ENCODE measurements at regions not wholly inside any gene's neighbourhood (a gene's known extent, or its start where the extent isn't known, plus 50 kb on each side); places are given as distances from the start of the nearest gene placed in this dataset.
"Not testable (repeated sequence)": the region's sequence is repeated elsewhere in the genome, so short reads cannot be mapped to it uniquely, and the experiment has no call there.

GRCh38 chr6:144505214-144505613 is 220.1 kb downstream of the UTRN start:
- not testable (repeated sequence) for TF ChIP-seq CTCF, POLR2A (IDR thresholded peaks at IDR 0.05)
